ENCODE measurements at regions not wholly inside any gene's neighbourhood (a gene's known extent, or its start where the extent isn't known, plus 50 kb on each side); places are given as distances from the start of the nearest gene placed in this dataset.
A peak's percentile ranks its signal among the peaks of the same experiment; 100 is the strongest.
"Not testable (repeated sequence)": the region's sequence is repeated elsewhere in the genome, so short reads cannot be mapped to it uniquely, and the experiment has no call there.

DNA sequence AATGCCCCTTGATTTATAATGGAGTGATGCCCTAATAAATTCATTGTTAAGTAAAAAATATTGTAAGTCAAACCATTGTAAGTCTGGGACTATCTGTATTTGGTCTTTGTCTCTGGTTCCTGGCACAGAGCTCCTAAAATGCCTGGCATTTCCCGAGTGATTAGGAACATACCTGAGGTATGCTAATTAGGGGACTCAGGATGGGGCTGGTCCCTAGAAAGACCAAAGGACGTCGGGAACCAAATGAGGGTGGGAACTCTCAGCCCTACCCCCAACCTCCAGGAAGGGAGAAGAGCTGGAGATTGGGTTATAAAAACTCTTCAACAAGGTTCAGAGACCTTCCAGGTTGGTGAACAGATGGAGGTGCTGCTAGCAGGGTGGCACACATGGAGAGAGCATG is 82.6 kb upstream of the ARG1 start:
- no peak for DNase-seq (ENCODE audit: low read depth)
- TF ChIP-seq, protein P1, sequence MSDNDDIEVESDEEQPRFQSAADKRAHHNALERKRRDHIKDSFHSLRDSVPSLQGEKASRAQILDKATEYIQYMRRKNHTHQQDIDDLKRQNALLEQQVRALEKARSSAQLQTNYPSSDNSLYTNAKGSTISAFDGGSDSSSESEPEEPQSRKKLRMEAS (IDR thresholded peaks at IDR 0.05; ENCODE audit: low read depth, low read length): no peak
- TF ChIP-seq MYC (IDR thresholded peaks at IDR 0.05; ENCODE audit: low read depth, low read length): no peak
- TF ChIP-seq, protein P2, sequence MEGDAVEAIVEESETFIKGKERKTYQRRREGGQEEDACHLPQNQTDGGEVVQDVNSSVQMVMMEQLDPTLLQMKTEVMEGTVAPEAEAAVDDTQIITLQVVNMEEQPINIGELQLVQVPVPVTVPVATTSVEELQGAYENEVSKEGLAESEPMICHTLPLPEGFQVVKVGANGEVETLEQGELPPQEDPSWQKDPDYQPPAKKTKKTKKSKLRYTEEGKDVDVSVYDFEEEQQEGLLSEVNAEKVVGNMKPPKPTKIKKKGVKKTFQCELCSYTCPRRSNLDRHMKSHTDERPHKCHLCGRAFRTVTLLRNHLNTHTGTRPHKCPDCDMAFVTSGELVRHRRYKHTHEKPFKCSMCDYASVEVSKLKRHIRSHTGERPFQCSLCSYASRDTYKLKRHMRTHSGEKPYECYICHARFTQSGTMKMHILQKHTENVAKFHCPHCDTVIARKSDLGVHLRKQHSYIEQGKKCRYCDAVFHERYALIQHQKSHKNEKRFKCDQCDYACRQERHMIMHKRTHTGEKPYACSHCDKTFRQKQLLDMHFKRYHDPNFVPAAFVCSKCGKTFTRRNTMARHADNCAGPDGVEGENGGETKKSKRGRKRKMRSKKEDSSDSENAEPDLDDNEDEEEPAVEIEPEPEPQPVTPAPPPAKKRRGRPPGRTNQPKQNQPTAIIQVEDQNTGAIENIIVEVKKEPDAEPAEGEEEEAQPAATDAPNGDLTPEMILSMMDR (IDR thresholded peaks at IDR 0.05; ENCODE audit: low read depth, low read length): no peak
- no peak for TF ChIP-seq POLR2A (IDR thresholded peaks at IDR 0.05; ENCODE audit: extremely low read depth, insufficient read length)
- no peak overlapping the region for H3K4me3 ChIP-seq (ENCODE audit: low read depth, low read length)

DNA sequence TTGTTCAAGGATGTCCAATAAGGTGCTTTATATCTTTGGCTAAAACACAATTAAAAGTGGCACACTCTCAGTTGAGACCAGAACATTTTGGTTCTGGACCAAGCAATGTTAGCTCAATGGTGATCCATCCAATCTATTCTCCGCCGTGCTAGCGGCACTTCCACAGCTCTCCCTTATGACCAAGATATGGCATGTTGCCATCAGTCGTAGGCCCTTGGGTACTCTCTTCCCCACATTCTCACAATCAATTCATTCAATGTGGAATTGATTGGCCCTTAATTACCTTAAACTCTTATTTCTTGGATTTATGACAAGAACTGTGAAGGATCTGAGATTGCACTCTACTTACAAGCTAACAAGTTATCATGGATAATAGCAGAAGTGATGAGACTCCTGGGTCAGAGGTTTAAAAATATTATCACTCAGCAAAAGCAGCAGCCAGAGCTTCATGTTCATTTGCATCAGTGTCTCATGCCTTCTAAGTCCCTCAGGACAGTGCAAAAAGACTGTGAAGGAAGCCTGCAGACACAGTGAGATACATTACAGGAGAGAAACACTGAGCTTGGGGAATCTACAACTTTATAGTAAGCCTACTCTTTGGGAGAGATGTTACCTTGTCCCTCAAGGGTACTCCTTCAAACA is 80.0 kb upstream of the ARG1 start:
- H3K4me3 ChIP-seq (ENCODE audit: low read depth, low read length): no peak overlapping the region
- DNase-seq (ENCODE audit: low read depth): no peak
- TF ChIP-seq POLR2A (IDR thresholded peaks at IDR 0.05; ENCODE audit: extremely low read depth, insufficient read length): no peak
- no peak for TF ChIP-seq MYC (IDR thresholded peaks at IDR 0.05; ENCODE audit: low read depth, low read length)
- TF ChIP-seq, protein P2 (IDR thresholded peaks at IDR 0.05; ENCODE audit: low read depth, low read length): no peak
- TF ChIP-seq, protein P1 (IDR thresholded peaks at IDR 0.05; ENCODE audit: low read depth, low read length): no peak

DNA sequence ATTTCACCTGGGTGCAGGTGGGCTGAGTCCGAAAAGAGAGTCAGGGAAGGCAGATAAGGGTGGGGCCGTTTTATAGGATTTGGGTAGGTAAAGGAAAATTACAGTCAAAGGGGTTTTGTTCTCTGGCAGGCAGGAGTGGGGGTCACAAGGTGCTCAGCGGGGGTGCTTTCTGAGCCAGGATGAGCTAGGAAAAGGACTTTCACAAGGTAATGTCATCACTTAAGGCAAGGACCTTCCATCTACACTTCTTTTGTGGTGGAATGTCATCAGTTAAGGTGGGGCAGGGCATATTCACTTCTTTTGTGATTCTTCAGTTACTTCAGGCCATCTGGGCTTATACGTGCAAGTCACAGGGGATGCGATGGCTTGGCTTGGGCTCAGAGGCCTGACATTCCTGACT is 68.6 kb upstream of the ARG1 start:
- not testable (repeated sequence) for DNase-seq (ENCODE audit: low read depth); H3K4me3 ChIP-seq (ENCODE audit: low read depth, low read length)

DNA sequence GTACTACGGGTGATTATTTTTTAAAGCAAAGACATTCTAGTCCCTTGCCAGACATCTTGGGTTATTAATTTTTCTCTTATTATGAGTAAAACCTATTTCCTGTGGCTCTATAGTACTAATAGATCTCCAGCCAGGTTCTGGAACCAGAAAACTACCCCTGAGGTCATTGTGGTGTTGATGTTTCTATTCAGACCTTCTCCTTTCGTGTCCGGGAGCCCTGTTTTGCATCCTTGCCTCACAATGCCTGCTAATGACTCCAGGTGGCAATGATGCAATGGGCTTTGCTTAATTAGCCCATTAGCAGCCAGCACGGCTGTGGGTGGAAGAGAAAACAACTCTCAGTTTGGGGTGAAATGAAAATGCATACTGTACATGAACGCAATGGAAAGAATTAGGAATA is 62.9 kb upstream of the ARG1 start:
- no peak for DNase-seq (ENCODE audit: low read depth)
- H3K4me3 ChIP-seq (ENCODE audit: low read depth, low read length): no peak overlapping the region
- TF ChIP-seq, protein P1 (IDR thresholded peaks at IDR 0.05; ENCODE audit: low read depth, low read length): no peak
- TF ChIP-seq POLR2A (IDR thresholded peaks at IDR 0.05; ENCODE audit: extremely low read depth, insufficient read length): no peak
- TF ChIP-seq MYC (IDR thresholded peaks at IDR 0.05; ENCODE audit: low read depth, low read length): no peak
- TF ChIP-seq, protein P2 (IDR thresholded peaks at IDR 0.05; ENCODE audit: low read depth, low read length): no peak

DNA sequence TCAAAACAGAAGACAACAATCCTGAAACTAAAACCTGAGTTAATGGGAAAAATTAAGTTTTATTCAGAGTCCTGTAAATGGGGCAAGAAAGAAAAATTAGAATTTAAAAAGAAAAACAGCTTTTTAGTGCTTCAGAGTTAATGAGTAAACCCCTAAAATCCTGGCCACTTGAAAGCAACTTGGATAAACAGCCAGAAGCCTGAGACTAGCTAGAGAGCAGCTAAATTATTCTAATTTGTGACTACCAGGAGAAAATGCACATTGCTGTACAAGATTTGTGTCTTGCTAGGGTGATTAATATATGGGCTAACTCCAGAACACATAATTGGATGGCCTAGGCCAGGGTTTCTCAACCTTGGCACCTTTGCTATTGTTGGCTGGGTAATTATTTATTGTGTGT is 62.4 kb upstream of the ARG1 start:
- no peak overlapping the region for H3K4me3 ChIP-seq (ENCODE audit: low read depth, low read length)
- DNase-seq (ENCODE audit: low read depth): no peak
- TF ChIP-seq, protein P2 (IDR thresholded peaks at IDR 0.05; ENCODE audit: low read depth, low read length): no peak
- TF ChIP-seq, protein P1 (IDR thresholded peaks at IDR 0.05; ENCODE audit: low read depth, low read length): no peak
- TF ChIP-seq POLR2A (IDR thresholded peaks at IDR 0.05; ENCODE audit: extremely low read depth, insufficient read length) (no peak), MYC (IDR thresholded peaks at IDR 0.05; ENCODE audit: low read depth, low read length) (no peak)

DNA sequence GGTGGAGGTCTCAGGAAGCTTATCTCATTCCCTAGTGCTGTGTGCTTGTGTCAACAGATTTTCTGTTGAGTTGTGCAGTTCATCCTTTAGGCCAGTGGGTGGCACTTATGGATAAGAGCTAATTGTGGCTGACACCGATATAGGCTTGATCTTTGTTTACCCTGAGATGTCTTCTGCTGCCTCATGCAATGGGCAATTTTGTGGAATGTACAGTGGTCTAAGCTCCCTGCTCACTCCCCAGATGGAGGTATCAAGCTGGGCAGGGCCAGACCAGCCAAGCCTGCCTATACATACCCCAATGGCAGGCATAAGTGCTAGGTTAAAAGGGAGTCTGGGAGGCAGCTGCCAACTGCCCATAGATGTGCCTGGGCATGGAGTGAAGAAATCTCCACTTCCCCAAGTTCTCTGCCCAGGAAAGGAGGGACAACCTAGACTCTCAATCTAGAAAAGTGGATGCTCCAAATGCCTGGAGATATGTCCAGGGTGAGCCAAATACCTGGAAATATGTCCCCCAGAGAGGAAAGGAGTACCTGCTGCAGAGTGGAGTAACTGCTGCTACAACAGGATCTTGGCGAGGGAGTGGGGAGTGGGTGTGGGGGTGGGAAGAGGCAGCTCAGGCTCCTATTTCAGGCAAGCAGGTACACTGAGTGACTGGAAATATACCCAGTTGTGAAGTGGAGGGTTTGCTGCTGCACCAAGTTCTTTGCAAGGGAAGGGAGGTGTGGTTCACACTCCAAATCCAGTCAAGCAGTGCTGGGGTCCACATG is 53.2 kb upstream of the ARG1 start:
- TF ChIP-seq, protein P2 (IDR thresholded peaks at IDR 0.05; ENCODE audit: low read depth, low read length): peak; percentile 59
- TF ChIP-seq, protein P1 (IDR thresholded peaks at IDR 0.05; ENCODE audit: low read depth, low read length): no peak
- DNase-seq (ENCODE audit: low read depth): peak; percentile 53
- H3K4me3 ChIP-seq (ENCODE audit: low read depth, low read length): no peak overlapping the region

Measured in NB4 (cell line).